ENCODE measurements at regions not wholly inside any gene's neighbourhood (a gene's known extent, or its start where the extent isn't known, plus 50 kb on each side); places are given as distances from the start of the nearest gene placed in this dataset.

GRCh38 chr14:85947461-85948139 is 417.7 kb downstream of the FLRT2 start:
- TF ChIP-seq CTCF (IDR thresholded peaks at IDR 0.05; ENCODE audit: extremely low read depth, low read depth, low read length): no peak
- Histone ChIP-seq H3K4me2 (ENCODE audit: insufficient read depth, low read length) (no peak overlapping the region), H3K27me3 (ENCODE audit: insufficient read depth, low read length) (no peaks in the 10 kb centered on the region), H3K9me3 (ENCODE audit: low read depth, low read length) (no peaks in the 10 kb centered on the region), H3K4me1 (ENCODE audit: insufficient read depth, low read length) (no peaks in the 10 kb centered on the region), H4K20me1 (ENCODE audit: insufficient read depth, low read length) (no peaks in the 10 kb centered on the region), H3K4me3 (ENCODE audit: insufficient read depth, low read length) (no peak overlapping the region), H3K27ac (ENCODE audit: low read depth, low read length) (no peak overlapping the region), H3K36me3 (ENCODE audit: insufficient read depth, low read length) (no peaks in the 10 kb centered on the region), H3K79me2 (ENCODE audit: insufficient read depth, low read length) (no peaks in the 10 kb centered on the region), H2AFZ (ENCODE audit: low read length) (no peak overlapping the region)
- no peak for DNase-seq (ENCODE audit: insufficient read length, low spot score, missing footprints)

GRCh38 chr14:85943192-85943591 is 413.2 kb downstream of the FLRT2 start:
- Histone ChIP-seq H2AFZ (ENCODE audit: low read length) (no peak overlapping the region), H4K20me1 (ENCODE audit: insufficient read depth, low read length) (no peaks in the 10 kb centered on the region), H3K9me3 (ENCODE audit: low read depth, low read length) (no peaks in the 10 kb centered on the region), H3K4me1 (ENCODE audit: insufficient read depth, low read length) (no peaks in the 10 kb centered on the region), H3K4me2 (ENCODE audit: insufficient read depth, low read length) (no peak overlapping the region), H3K36me3 (ENCODE audit: insufficient read depth, low read length) (no peaks in the 10 kb centered on the region), H3K4me3 (ENCODE audit: insufficient read depth, low read length) (no peak overlapping the region), H3K79me2 (ENCODE audit: insufficient read depth, low read length) (no peaks in the 10 kb centered on the region), H3K27me3 (ENCODE audit: insufficient read depth, low read length) (no peaks in the 10 kb centered on the region), H3K27ac (ENCODE audit: low read depth, low read length) (no peak overlapping the region)
- no peak for TF ChIP-seq CTCF (IDR thresholded peaks at IDR 0.05; ENCODE audit: extremely low read depth, low read depth, low read length)
- no peak for DNase-seq (ENCODE audit: insufficient read length, low spot score, missing footprints)

GRCh38 chr14:85934886-85935254 is 404.9 kb downstream of the FLRT2 start:
- no peak for DNase-seq (ENCODE audit: insufficient read length, low spot score, missing footprints)
- H3K4me1 ChIP-seq (ENCODE audit: insufficient read depth, low read length): no peaks in the 10 kb centered on the region

More at GRCh38 chr14:85934886-85935254, 404.9 kb downstream of the FLRT2 start:
- Histone ChIP-seq H2AFZ (ENCODE audit: low read length) (peak overlapping the region; percentile 88), H3K27me3 (ENCODE audit: insufficient read depth, low read length) (no peaks in the 10 kb centered on the region), H3K4me2 (ENCODE audit: insufficient read depth, low read length) (peak overlapping the region; percentile 65), H3K9me3 (ENCODE audit: low read depth, low read length) (no peaks in the 10 kb centered on the region), H4K20me1 (ENCODE audit: insufficient read depth, low read length) (no peaks in the 10 kb centered on the region), H3K4me3 (ENCODE audit: insufficient read depth, low read length) (peak overlapping the region; percentile 69), H3K27ac (ENCODE audit: low read depth, low read length) (no peak overlapping the region), H3K79me2 (ENCODE audit: insufficient read depth, low read length) (no peaks in the 10 kb centered on the region), H3K36me3 (ENCODE audit: insufficient read depth, low read length) (no peaks in the 10 kb centered on the region)
- TF ChIP-seq CTCF (IDR thresholded peaks at IDR 0.05; ENCODE audit: extremely low read depth, low read depth, low read length): no peak
